ENCODE measurements at regions not wholly inside any gene's neighbourhood (a gene's known extent, or its start where the extent isn't known, plus 50 kb on each side); places are given as distances from the start of the nearest gene placed in this dataset.

DNA sequence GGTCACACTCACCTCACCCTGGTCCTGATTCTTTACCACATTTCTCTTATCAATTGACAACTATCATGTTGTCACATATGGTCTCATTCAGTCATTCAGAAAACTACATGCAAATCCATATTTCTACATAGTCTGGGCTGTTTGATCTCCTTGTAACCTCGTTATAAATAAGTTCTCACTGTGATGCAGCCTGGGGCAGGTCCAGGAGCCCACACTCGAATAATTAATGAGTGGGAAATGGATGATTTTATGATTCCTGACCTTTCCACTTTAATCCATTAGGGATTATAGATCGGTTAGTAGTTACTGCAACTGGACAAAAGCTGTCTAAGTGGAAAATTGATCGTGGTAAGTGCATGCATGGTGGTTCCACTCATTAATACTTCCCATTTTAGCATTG lies 636.3 kb upstream of the TENM4 start:
- no peak for DNase-seq

- DNase-seq: no peak
Measured at GRCh38 chr11:80074837-80075236, 634.0 kb upstream of the TENM4 start.

DNA sequence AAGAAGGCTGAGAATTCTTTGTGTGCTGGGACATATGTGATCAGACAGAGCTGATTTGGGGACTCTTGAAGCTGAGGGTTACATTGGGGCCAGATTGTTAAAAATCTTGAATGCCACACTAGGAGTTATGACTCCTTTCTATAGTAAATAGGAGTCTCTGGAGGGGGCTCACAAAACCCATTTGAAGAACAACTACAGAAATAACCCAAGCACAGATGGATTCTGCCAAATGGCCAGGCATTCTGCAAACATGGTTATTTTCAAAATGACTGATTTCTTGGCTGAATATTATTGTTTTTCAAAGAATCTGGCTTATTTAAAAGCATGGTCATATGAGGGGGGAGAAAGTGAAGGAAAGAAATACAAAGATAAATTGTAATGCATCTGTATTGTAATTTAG lies 625.5 kb upstream of the TENM4 start:
- no peak for DNase-seq

GRCh38 chr11:80065086-80065485 lies 624.3 kb upstream of the TENM4 start:
- DNase-seq: no peak

DNA sequence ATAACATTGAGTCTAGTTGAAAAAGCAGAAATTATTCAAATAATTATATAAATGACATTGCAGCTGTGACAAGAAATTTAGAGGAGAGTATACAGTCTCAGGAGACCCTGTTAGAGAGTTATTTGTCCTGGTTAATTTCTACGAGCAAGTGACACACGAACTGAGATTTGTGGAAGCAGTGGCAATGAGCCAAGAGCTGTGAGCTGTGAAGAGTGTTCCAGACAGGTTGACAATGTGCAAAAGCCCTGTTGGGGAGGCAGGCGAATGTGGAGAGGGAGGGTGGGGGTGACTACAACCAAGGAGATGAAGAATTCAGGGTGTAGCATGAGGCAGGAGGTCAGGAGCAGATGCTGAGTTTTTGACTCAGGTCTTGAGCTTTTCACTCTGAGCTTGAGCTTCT lies 620.2 kb upstream of the TENM4 start:
- no peak for DNase-seq

GRCh38 chr11:80054582-80055165 lies 613.8 kb upstream of the TENM4 start:
- DNase-seq: no peak

DNA sequence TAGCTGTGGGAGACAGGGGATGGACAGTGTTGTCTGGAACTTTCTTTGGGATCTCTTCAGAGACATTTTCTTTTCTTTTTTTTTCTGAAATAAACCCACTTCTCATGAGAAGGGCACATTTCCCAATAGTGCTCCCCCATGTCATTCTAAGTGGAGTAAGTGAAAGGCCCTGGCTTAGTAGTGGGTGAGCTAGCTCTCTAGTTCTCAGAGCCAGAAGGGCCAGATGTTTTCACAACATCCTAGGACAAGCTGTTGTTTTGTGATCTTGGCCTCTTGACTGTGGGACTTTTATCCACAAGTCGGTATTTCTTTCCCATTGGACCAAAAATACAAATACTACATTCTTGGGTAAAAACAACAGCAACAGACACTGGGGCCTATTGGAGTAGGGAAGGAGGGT lies 607.7 kb upstream of the TENM4 start:
- DNase-seq: no peak

DNA sequence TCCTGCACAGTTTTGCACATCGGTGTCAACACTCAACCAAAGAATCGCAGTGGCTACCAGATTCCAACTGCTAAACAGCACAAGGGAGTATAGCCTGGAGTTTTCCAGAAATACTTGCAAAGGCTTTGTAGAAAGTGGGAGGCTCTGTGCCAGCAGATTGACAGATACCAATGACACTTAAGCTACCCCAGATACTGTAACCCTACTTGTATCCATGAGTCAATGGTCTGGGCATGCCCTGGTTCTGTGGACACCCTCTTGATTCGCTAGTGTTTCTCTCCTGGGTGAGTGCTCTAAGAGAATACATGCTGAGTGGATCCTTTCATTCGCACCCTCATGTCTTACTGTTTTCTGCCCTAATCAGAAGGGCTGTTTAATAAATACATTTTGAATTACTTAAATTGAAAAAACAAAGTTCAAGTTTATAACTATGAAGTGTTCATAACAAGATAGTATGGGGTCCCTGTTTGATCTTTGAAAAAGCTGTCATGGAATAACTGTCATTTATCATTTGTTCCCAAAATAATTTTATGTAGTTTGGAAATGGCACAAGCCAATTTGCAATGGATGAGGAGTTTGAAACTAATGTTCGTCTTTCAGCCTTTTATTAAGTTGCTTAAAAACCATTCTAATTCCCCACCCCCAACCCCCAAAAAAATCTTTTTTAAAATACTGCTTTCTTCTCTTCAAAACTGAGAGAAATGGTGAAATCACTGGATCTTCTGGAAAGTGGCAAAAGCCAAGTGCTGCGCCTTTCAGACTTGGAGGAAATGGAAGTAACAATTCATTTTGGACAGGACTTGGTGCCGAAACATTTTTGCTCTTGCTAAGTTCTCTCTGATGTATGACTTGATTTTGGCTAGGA lies 600.5 kb upstream of the TENM4 start:
- DNase-seq: no peak

DNA sequence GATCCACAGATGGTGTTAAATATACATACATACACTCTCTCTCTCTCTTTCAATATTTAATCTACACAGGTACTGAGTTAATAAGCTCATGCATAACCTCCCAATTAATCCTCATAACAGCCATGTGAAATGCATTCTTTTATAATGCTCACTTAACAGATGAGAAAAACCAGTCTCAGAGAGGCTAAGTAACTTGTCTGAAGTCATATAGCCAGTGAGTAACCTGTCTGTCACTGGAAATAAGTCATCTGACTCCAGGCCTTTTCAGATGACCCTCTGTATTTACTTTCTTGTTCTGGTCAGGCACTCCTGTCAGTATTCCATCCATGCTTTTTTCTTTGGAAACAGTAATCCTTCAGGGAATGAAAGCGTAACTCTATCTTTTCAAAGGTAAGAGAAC lies 594.0 kb upstream of the TENM4 start:
- DNase-seq: no peak

GRCh38 chr11:80031014-80031600 lies 590.3 kb upstream of the TENM4 start:
- no peak for DNase-seq

DNA sequence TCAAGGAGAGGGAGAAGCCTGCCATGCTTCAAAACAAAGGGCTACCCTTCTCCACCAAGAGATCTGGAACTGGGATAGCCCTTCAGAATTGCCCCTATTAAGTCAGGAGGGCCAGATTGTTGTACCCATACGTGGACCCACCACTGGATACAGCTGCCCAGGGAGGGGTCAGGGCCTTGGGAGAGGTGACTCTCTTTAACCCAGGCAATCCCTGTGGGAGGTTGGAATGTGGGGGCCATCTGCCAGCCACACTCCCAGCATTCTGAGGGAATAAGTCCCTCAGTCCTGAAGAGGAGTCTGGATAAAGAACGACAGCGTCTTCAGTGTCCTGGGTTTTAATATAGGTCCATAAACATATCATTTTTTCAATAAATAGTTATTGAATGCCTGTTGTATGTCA lies 588.2 kb upstream of the TENM4 start:
- no peak for DNase-seq

DNA sequence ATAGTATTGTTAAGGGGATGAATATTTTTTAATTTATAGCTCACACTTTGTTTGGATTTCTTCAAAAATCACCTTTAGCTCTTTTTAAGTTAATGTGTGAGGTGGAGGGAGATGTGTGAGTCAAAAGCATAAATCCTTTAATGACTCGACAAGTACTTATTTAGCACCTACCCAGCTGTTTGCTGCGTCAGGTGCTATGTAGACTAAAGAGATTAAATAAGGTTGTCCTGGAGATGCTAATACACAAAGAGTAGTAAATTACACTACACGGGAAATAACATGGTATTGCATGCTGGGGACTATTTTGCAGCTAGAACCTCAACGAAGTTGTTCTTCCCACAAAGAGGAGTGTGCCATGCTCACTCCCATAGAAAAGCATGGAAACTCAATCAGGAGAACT lies 583.3 kb upstream of the TENM4 start:
- DNase-seq: no peak

GRCh38 chr11:80023386-80023785 lies 582.6 kb upstream of the TENM4 start:
- no peak for DNase-seq

GRCh38 chr11:80010536-80010935 lies 569.7 kb upstream of the TENM4 start:
- no peak for DNase-seq

GRCh38 chr11:80009081-80009480 lies 568.3 kb upstream of the TENM4 start:
- no peak for DNase-seq

DNA sequence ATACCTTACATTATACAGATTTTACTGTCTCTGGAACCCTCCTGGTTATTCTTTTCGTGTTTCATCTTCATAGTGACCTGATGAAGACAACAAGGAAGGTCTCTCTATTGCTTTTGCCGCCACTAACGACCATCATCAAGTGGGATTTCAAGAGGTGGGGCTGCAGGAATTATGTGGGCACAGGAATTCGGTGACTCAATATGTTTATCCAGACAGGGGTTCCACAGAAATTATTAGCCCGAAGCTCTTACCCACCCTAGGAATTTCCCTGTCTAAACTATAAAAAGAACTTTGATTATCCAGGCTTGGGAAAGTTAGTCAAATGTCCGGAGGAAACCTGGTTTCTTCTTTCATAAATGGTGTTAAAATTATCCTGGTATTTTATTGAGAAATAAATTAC lies 566.8 kb upstream of the TENM4 start:
- no peak for DNase-seq

DNA sequence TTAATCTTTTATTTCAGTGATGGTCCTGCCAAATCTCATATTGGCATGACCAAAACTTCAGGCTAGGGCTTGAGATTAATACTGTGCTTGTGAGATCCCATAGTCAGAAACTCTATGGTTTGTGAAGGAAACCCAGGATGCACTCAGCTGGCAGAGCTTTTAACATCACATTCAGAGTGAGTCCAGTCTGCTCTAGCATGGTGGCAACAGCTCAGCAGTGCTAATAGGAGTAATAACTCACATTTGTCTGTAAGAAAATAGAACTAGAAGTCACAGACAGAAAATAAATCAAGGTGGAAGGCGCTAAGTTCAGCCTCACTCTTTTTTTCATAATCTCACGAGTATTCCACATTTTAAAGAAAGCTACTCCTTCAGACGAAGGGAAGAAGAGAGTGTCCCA lies 549.3 kb upstream of the TENM4 start:
- no peak for DNase-seq

DNA sequence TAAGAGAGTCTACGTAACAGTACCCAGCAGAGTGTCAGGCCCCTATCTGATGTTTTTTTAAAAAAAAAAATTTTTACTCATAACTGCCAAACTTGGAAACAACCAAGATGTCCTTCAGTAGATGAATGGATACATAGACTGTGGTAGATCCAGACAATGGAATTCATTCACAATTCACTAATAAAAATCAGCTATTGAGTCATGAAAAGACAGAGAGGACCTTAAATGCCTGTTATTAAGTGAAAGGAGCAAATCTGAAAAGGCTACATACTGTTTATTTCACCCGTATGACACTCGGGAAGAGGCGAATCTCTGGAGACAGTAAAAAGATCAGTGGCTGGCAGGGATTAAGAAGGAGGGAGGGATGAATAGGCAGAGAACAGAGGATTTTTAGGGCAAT lies 541.4 kb upstream of the TENM4 start:
- no peak for DNase-seq

DNA sequence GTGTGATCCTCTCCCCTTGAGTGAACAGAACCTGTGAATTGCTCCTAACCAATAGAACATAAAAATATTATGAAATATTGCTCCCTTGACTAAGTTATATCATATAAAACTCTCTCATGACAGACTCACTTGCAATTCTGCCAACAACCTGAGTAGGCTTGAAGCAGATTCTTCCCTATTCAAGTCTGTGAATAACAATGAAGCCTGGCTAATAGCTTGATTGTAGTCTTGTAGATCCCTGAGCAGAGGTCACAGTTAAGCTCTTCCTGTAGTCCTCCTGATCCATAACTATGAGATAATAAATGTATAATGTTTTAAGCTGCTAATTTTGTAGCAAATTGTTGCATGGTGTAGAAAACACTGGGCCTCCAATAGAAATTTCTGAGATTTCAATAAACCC lies 540.1 kb upstream of the TENM4 start:
- DNase-seq: no peak

DNA sequence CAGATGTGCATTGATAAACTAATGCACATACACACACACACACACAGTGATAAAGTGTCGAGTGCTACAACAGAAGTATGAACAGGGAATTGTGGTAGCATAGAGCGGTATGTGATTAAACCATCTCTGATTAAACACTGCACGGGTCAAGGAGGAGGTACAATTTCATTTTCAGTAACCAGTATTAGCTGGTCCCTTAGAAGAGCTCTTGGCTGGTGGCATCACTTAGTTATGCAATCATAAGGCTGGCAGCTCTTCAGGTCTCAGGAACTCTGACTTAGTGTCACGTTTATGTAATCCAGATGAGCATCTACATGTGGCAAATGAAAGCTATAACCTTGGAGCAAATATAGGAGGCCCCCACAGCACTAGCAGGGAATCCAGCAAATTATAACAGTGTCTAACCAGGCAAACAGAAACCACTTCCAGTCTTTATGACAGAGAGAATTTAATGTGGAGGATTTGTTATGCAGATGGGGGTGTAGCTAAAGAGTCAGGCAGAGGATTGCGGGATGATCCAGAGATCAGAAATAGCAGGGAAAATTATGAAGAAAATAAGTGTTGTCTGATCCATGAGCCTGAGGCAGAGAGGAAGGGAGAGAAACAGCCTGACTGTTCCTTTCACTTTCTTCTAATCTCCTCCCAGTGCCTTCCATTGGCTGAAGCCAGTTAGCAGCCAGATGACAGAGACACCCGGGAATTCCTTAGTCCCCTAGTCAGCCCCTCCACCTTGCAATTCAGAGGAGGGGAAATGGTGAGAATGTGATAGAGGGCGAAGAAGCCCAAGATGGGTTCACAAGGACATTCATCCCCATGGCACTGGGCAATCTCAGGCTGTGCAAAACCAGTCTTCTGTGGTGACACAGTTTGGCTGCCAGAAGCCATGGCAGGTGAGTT lies 533.1 kb upstream of the TENM4 start:
- DNase-seq: no peak

DNA sequence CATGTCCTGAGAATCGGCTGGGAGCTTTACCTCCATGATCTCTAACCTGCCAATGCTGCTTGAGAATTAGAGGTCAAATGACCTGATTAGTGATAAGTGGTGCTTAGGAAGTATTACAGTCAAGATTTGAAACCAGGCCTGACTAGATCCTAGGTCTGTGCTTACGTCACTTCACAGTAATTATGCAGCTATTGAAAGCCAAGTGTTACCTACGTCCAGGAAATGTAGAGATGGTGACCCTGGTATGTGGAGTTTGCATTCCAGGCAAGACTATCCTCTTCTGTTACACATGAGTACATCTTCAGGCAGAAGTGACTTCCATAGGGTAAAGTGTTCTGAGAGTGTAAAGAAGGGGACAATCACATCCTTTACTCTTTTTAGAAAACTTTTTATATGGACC lies 530.4 kb upstream of the TENM4 start:
- DNase-seq: no peak

- no peak for DNase-seq
Measured at GRCh38 chr11:79966592-79966991, 525.8 kb upstream of the TENM4 start.
